Posterior cingulate gyrus (tissue), 11 donors: ENCODE measurements at regions not wholly inside any gene's neighbourhood (a gene's known extent, or its start where the extent isn't known, plus 50 kb on each side); places are given as distances from the start of the nearest gene placed in this dataset.

Experiments used
- DNase-seq, 10 donors: peaks; one replicate each; pipeline versions ENCODE4 v3.0.0 to v3.0.0-alpha.2; 2020 to 2021; ENCODE audit warnings: mixed read lengths in 3 of 10
- intact Hi-C: fragments of 100-400 bp; cut with DNase I; formaldehyde crosslinking; loops from one replicate; pipeline ENCODE4 v1.15.1; 2023

DNA sequence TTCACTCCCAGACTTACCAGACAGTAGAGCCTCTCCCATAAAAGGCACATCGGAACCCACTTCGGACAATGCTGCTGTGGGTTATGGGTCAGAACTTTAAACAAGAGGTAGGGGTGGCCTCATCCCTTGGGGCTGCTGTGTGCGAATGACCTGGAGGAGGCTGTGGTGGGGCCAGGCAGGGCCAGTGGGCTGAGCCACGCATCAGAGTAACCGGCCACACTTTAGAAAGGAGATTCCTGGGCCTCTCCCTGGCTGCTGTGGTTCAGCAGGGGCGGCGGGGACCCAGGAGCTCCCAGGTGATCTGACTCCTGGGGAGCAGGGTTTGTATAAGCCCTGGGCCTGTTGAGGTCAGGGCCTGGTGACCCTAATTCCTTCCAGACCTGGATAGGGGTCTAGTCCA lies 110.2 kb upstream of the C1orf174 start:
- DNase-seq: peak in 2 of 10 donors; percentile 1 to 17
- intact Hi-C loops: no loop called here

DNA sequence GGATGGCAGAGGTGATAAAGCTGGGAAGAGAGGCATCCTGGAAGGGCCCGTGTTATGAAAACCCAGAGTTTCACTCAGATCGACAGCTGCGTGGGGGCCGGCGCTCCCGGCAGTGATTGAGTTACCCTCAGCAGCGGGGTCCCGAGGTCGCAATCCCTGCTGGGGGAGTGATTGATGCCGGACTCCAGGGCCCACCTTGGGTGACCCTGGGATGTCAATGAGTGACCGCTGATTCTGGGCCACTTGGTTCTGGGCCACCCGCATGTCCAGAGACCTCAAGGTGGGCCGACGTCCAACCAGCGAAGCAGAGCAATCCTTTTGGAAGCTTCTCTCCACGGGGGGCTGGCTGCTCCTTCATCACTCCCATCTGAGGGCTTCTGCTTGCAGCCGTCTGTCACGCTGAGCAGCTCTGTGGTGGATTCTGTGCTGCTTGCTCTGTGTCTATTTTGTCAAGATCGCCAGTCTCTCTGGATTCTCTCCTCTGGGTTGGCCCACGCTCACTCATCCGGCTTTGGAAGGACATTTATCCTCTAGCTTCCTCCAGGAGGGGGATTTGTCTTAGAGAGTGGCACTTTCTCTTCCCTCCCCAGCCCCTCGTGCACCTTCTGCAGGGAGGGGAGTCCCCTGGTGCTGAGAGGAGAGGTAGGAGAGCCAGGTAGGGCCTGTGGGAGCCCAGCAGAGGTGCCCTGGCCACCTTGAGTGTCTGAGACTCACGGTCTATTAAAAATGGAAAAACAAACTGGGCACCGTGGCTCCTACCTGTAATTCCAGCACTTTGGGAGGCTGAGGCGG lies 110.9 kb upstream of the C1orf174 start:
- intact Hi-C loops: no loop called here
- DNase-seq: peak in 4 of 10 donors; percentile 1 to 69 (median 42)

DNA sequence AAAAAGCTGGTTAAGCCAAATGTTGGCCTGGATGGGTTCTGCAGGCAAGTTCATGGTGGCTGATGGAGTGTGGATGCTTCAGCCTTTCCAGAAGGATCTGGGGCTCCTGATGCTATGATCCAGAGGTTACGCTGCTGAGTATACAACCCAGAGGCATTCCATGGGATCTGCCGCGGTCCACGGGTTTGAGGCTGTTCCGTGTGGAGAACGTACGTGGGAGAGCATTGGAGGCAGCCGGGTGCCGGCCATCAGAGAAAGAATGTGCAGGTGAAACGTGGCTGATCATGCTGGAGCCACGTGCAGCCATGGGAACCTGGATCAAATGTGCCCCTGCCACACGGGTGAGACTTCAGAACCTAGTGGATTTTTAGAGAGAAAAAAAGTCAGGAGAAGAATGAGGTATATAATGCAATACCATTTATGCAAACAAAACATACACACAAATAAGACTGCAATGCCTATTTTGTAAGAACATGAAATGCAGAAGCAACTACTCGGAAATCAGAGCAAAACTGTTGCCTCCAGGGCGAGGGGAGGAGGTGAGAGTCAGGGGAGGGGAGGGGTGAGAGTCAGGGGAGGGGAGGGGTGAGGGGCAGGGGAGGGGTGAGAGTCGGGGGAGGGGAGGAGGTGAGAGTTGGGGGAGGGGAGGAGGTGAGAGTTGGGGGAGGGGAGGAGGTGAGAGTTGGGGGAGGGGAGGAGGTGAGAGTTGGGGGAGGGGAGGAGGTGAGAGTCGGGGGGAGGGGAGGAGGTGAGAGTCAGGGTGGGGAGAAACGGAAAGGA lies 116.5 kb upstream of the C1orf174 start:
- intact Hi-C loops: no loop called here
- DNase-seq: peak in 2 of 10 donors; percentile 53 to 75

DNA sequence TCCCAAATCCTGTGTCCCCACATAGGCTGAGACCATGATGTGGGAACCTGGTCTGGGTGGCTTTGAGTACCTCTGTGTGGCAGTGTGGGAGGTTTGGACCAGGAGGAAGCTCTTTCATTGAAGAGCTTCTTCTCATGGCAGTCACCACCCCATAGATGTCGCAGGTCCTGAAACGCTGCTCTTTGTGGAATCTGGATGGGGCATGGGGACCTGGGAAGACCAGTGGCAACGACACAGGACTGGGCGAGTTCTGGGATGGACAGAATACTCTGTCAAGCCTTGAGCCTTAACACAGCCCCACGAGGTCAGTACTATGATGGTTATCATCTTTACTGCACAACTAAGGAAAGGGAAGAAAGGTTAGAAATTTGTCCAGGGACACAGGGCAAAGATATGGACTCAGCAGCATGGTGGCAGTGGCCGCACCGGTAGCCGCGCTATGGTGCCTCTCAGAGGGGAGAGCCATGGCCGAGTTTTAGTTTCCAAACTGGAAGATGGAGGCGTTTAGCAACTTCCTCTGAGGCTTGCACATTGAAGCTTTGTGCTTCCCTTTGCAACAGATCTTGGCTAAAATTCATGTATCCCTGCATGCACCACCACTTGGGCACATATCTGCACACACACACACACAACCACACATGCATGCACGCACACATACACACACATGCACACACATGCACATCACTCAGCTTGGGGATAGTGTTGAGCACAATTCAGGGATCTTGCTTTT lies 117.7 kb upstream of the C1orf174 start:
- DNase-seq: peak in 2 of 10 donors; percentile 66 to 71
- intact Hi-C loops: no loop called here

DNA sequence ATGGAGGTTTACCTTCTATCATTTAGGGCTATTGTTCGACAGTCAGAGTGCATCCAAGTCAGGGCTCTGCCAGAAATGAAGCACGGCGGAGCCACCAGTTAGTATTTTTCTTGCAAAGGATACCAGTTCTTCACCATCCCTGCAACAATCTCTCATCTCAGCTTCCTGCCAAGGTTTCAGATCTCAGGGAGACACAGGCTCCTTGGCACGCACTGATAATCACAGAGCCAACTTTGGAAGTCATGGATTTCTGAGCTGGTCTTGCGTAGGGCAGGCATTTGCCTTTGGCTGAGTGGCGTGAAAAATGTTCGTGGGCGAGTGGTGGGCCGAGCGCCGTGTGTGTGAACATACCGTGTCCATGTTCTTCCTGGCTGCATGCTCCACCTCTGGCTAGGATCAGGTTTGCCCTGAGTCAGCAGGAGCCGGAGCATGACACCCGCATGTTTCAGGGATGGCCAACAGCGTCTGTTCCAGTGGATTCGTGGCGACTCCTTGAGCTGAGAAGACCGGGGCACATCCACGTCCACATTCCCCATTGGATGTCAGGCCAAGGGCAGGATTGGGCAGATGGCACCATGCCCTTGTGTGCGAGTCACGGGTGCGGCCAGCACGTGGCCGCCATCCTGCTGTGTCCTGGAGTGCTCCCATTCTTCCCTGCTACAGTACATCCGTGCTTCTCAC lies 118.5 kb upstream of the C1orf174 start:
- peak in 7 of 10 donors; percentile 23 to 91 (median 49) for DNase-seq
- intact Hi-C loops: no loop called here

DNA sequence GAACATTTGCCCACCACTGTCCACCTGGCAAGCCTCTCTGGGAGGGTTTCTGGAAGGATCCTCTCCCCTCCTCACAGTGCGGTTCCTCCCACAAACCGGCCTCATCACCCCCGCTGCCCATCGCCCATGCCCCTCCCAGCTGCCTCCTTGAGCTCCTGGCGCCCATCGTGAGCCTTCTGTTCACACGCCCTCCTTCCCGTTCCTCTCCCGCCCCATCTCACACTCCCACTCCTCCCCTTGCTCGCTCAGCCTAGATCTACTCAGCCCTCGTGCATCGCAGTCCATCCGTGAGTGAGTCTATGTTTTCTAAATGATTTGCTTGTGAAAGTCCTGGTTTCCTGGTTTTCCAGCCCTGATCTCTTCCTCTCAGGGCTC lies 119.1 kb upstream of the C1orf174 start:
- DNase-seq: peak in 6 of 10 donors; percentile 35 to 88 (median 70)
- intact Hi-C loops: no loop called here

DNA sequence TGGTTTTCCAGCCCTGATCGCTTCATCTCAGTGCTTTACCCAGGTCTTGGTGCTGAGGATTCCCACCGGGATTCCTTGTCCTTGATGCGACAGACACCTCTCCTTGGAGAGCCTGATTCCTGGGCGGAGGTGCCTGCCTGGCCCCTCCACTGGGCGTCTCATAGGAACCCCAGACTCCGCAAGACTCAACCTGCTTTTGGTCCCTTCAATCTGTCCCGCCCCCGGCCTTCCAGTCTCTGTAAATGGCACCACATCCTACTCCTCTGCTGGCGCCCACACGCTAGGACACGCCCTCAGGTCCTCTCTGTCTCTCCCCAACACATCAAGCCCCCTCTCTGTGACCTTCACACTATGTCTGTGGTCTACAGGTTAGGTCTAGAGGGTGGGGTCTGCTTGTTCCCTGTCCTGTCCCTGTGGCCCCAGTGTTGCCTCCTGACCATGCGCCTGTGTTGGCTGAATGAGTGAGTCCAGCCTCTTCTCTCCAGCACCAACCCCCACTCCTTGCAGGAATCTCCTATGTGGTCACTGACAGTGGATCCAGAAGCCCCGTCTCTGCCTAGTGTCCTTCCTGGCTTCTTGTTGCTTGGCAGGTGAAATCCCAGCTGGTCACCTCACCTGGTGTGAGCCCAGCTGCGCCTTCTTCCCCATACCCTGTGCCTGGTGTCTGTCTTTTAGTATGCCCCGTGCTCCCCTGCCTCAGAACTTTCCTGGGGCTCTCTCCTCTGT lies 119.7 kb upstream of the C1orf174 start:
- intact Hi-C loops: no loop called here
- peak in 1 of 10 donors; percentile 80 for DNase-seq

DNA sequence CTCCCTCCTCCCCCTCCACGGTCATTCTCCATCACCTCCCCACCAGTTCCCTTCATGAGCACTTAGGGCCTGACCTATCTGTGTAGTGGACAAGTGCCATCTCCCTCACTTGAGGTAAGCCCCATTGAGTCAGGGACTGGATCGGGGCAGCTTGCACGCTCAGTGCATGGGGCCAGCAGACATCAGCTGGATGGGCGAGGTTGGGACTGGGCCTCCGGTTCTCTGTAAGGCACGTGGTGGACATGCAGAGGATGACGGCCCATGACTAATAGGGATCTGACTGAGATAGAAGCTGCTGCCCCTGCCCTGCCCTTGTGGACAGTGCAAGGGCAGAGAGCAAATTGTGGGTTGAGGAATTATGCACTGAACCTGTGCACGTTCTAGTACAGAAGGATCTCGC lies 120.4 kb upstream of the C1orf174 start:
- peak in 1 of 10 donors; percentile 62 for DNase-seq
- intact Hi-C loops: no loop called here

DNA sequence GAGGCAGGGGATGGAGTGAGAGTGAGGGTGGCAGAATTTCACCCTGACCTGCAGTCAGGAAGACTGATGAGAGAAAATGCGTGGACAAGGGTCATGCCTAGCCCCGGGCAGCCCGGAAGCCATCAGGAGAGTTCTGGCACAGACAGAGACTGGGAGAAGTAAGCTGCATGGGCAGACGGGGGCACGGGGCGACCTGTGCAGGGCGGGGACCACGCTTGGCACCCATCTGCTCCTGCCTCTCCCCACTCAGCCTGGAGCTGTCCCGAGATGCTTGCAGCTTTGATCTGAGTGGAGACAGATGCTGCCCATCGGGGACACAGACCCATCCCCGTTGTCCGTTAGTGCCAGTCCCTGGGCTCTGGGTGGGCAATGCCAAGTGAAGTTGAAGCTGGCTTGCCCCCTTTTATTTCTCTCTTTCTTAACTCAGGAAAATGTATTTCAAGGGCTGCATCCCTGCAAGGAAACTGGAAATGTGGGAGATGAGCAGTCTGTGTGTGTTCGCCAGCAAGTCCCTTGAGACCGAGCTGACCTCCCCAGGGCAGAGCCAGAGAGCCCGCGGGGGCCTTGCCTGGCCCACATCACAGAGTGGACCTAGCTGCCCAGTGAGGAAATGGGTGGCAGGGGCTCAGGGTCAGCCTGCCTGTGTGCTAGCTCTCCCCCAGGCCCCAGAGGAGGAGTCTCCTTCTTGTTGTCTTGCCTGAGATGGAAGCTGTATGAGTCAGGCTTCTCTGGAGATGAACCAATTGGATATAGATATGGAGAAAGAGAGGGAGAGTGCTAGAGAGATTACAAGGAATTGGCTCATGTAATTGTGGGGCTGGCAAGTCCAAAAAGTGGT lies 121.3 kb upstream of the C1orf174 start:
- peak in 2 of 10 donors; percentile 77 to 81 for DNase-seq
- intact Hi-C loops: no loop called here

DNA sequence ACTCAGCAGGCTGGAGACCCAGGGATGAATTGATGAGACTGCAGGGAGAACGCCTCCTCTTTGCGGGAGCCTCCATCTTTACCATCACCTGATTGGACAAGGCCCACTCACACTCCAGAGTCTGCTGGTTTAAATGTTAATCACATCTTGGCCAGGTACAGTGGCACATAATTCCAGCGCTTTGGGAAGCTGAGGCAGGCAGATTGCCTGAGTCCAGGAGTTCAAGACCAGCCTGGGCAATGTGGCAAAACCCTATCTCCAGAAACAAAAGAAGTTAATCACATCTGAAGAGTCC lies 121.8 kb upstream of the C1orf174 start:
- DNase-seq: no peak
- intact Hi-C loops: no loop called here

DNA sequence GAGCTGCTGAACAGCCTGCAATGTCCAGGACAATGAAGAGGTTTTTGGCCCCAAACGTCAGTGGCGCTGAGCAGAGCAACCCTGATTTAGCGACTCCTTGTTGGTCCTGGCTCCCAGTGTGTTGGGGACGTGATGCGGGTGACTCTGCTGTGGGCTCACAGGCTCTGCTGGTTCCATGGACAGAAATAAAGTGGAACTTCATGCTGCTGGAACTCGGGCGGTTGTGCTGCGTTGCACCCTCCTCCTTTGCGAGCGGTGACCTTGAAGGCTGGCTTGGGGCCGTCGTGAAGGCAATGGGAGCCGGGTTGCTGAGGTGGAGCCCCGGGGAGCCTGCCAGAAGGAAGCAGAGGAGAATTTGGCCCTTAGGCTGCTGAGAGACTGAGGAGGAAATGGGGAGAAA lies 122.6 kb upstream of the C1orf174 start:
- no peak for DNase-seq
- intact Hi-C loops: no loop called here

DNA sequence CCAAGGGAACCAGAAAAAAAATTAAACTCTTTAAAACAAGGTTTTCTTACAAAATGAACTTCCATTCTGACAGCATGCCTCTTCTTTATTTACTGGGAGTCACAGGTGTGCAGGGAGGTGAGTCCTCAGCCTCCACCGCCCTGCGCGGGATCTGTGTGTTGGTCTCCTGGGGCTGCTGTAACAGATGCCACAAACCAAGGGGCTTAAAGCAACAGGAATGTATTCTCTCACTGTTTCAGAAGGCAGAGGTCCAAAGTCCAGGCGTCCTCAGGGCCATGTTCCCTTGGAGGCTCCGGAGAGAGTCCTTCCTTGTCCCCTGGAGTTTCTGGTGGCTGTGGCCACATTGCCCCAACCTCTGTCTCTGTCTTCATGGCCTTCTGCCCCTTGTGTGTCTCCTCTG lies 123.6 kb upstream of the C1orf174 start:
- DNase-seq: no peak

DNA sequence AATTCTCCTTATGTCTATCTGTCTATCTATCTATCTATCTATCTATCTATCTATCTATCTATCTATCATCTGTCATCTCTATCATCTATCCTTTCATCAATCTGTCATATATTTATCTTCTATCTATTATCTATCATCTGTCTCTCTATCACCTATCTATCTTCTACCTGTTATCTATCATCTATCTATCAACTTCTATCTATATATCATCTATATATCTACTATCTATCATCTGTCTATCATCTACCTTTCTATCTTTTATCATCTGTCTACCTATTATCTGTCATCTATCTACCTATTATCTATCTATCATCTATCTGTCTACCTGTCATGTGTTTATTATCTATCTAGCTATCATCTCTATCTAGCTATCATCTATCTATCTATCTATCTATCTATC lies 124.7 kb upstream of the C1orf174 start:
- intact Hi-C loops: no loop called here
- DNase-seq: no peak

More for the DNA sequence above, 123.6 kb upstream of the C1orf174 start:
- intact Hi-C loops: no loop called here

DNA sequence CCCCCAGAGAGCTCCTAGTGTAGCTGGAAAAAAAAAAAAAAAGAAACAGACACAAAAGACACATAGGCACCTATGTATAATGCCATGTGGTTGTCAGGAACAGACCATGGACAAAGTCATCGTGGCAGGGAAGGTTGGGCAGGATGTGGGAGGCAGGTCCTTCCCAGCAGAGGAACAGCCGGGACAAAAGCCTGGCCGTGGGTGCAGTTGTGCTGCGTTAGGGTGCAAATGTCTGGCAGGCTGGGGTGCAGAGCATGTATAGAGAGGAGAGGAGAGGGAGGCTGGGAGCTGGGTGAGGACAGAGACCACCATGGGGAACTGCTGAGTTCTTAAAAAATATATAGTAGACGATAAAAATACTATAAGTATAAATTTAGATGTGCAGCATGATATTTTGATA lies 125.7 kb upstream of the C1orf174 start:
- DNase-seq: peak in 1 of 10 donors; percentile 55
- intact Hi-C loops: no loop called here

DNA sequence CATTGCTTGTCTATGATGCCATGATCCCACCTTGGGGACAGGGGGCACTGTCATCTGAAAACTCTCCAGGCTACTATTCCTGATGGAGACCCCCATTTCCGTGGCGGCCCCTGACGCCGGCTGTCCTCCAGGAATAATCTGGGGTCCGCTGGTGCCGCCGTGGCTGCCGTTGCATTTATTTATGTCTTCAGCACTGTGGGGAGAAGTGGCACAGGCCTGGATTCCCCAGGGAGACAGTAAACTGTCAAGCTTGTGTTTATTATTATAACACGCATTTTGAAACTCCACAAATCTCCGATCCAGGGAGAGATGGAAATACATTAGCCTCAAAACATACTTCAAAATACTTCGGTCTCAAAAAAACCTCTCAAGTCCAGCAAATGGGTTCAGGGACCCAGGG lies 126.9 kb upstream of the C1orf174 start:
- peak in 1 of 10 donors; percentile 57 for DNase-seq
- intact Hi-C loops: no loop called here

DNA sequence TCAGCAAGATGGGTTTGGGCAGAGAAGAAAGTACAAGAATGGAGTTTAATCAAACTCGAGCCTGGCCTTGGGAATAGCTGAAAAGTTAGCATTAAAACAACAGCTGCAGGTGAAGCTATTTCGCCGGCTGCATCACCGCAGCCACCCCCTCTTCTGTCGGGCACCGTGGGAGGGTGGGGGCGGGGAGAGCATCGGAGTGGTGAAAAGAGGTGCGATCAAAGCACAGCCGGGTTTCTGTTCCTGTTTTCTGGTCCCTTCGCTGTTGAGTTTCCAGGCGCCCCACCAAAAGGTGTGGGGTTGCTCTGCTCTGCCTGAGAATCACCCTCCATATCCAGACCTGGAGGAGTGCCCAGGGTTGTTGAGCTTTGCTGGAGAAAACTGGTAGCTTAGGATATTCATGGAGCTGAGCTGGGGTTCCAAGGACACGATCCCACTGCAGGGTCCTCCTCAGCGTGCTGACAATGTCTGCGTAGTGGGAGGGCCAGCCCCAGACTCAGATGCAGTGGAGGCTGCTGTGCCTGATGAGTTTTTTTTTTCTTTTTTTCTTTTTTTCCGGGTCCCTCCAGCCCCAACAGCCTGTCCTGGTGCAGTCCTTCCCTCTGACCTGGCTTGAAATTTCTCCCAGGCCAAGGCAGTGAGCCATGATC lies 127.5 kb upstream of the C1orf174 start:
- intact Hi-C loops: no loop called here
- no peak for DNase-seq

DNA sequence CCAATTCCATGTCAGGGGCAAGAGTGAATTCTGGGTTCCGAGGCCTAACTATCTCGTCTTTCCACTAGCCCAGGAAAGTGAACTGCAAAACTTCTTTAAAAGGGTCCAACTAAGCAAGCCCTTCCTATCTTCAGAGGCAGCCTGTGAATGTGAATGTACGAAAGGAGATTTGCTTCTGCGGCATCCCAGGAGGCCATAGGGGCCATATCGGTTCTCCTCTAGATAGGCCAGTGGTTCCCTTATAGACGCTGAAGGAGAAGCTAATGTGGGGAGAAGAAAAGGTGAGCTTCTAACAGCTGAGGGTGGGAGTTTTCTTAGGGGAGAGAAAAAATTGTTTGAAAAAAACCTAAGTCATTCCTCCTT lies 128.0 kb upstream of the C1orf174 start:
- DNase-seq: no peak
- intact Hi-C loops: no loop called here

DNA sequence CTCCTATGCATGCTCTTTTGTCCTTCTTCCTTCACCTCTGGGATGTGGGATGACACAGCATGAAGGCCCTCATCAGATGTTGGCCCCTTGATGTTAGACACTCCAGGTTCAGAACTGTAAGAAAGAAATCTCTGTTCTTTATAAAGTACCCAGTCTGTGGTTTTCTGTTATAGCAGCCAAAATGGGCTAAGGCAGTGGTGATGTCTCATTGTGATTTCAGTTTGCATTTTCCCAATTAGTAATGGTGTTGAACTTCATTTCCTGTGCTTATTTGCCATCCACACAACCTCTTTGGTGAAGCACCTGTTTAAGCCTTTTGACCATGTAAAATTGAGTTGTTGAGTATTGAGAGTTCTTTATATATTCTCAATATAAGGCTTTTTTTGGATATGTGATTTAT lies 129.3 kb upstream of the C1orf174 start:
- no peak for DNase-seq
- intact Hi-C loops: no loop called here

DNA sequence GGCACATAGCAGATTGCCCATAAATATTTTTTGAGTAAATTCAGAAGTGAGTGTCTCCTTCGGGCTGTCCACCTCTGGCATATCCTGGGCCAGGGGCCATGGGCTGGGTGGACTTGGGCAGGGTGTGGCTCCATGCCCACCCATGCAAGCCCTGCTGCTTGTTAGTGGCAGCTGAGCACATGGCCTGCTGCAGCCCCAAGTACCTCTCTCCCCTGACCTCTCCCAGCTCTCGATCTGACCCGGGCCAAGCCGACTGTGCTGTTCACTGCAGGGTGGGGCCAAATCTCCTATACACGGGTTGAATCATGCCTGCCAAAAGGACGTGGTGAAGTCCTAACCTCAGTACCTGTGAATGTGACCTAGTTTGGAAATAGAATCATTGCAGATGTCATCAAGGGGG lies 132.5 kb upstream of the C1orf174 start:
- intact Hi-C loops: no loop called here
- no peak for DNase-seq
